ENCODE measurements at regions not wholly inside any gene's neighbourhood (a gene's known extent, or its start where the extent isn't known, plus 50 kb on each side); places are given as distances from the start of the nearest gene placed in this dataset.

DNA sequence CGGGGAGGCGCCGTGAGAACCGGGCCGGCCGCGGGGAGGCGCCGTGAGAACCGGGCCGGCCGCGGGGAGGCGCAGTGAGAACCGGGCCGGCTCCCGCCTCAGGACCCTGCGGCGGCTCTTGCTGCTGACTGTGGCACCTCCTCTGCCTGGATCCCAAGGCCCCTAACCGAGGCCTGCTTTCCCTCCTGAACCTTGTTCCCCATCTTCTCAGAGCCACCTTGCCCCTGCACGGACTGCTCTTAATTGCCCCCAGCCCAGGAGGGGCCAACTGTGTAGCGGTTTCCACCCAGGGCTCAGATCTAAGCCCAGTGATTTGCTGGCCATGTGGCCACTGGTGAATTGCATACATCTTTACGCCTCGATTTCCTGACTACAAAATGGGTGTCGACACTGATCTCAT lies 112.2 kb upstream of the B3GAT1 start:
- no peak for TF ChIP-seq CTCF (IDR thresholded peaks at IDR 0.05; ENCODE audit: borderline replicate concordance, control extremely low read depth, extremely low read depth, insufficient read depth, missing control alignments)
- in situ Hi-C loops (cut with MboI; ENCODE audit: low sequenced_read_pairs, unreplicated experiment), result no loop called here
- DNase-seq (ENCODE audit: low spot score), result no peak

- DNase-seq (ENCODE audit: low spot score), result no peak
- TF ChIP-seq CTCF (IDR thresholded peaks at IDR 0.05; ENCODE audit: borderline replicate concordance, control extremely low read depth, extremely low read depth, insufficient read depth, missing control alignments), result no peak
- in situ Hi-C loops (cut with MboI; ENCODE audit: low sequenced_read_pairs, unreplicated experiment), result no loop called here
These were observed 110.9 kb upstream of the B3GAT1 start for GRCh38 chr11:134522782-134523570.

GRCh38 chr11:134521452-134522289 lies 109.6 kb upstream of the B3GAT1 start:
- in situ Hi-C loops (cut with MboI; ENCODE audit: low sequenced_read_pairs, unreplicated experiment), result no loop called here
- TF ChIP-seq CTCF (IDR thresholded peaks at IDR 0.05; ENCODE audit: borderline replicate concordance, control extremely low read depth, extremely low read depth, insufficient read depth, missing control alignments), result no peak
- DNase-seq (ENCODE audit: low spot score), result no peak

GRCh38 chr11:134521001-134521400 lies 109.0 kb upstream of the B3GAT1 start:
- no peak for TF ChIP-seq CTCF (IDR thresholded peaks at IDR 0.05; ENCODE audit: borderline replicate concordance, control extremely low read depth, extremely low read depth, insufficient read depth, missing control alignments)

GRCh38 chr11:134519788-134520187 lies 107.7 kb upstream of the B3GAT1 start:
- TF ChIP-seq CTCF (IDR thresholded peaks at IDR 0.05; ENCODE audit: borderline replicate concordance, control extremely low read depth, extremely low read depth, insufficient read depth, missing control alignments), result no peak
- in situ Hi-C loops (cut with MboI; ENCODE audit: low sequenced_read_pairs, unreplicated experiment), result no loop called here

More at GRCh38 chr11:134521001-134521400, 109.0 kb upstream of the B3GAT1 start:
- no peak for DNase-seq (ENCODE audit: low spot score)
- in situ Hi-C loops (cut with MboI; ENCODE audit: low sequenced_read_pairs, unreplicated experiment), result no loop called here

DNA sequence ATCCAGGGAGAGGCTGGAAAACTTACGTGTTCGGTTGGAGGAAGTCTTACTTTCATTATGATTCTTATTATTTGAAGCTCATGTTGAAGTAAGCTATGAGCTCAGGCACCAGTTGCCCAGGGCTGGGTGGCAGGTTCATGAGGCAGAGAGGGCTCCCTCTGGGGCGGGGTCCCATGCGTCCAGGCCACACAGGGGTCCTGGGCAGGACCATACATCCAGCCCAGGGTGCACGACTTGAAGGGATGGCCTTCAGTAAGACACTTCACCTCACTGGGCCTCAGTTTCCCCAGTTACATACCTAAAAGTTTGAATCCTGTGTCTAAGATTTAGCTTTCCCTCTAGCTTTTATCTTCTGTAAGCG lies 107.3 kb upstream of the B3GAT1 start:
- DNase-seq (ENCODE audit: low spot score), result no peak
- no peak for TF ChIP-seq CTCF (IDR thresholded peaks at IDR 0.05; ENCODE audit: borderline replicate concordance, control extremely low read depth, extremely low read depth, insufficient read depth, missing control alignments)
- in situ Hi-C loops (cut with MboI; ENCODE audit: low sequenced_read_pairs, unreplicated experiment), result no loop called here

More at GRCh38 chr11:134519788-134520187, 107.7 kb upstream of the B3GAT1 start:
- DNase-seq (ENCODE audit: low spot score), result no peak

Measured in GM13976 (cell line).